ENCODE measurements at regions not wholly inside any gene's neighbourhood (a gene's known extent, or its start where the extent isn't known, plus 50 kb on each side); places are given as distances from the start of the nearest gene placed in this dataset.

DNA sequence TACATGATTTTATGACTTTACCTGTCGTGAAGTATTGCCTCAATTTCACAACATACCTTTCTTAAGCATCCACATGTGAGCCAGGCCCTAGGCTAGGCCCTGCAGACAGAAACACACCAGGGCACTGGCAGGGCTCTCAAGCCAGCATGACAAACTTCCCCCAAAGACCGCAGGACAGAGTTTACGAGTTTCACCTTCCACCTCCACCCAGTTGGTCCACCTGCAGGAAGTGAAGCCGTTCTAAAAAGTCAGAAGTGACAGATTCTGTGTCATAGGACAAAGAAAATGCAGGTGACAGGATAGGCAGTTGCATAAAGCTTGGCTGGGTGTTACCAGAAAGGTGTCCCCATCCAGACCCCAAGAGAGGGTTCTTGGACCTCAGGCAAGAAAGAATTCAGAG is 382.3 kb downstream of the PCNX1 start:
- Histone ChIP-seq H3K27ac (ENCODE audit: low read depth, low read length, poor library complexity, severe bottlenecking) (no peak overlapping the region), H3F3A (ENCODE audit: insufficient read depth, low read length) (no peaks in the 10 kb centered on the region), H3K4me3 (ENCODE audit: low read depth, low read length, poor library complexity, severe bottlenecking) (no peak overlapping the region), H3K79me2 (ENCODE audit: insufficient read depth, low read length) (no peaks in the 10 kb centered on the region), H4K20me1 (ENCODE audit: insufficient read depth, low read length) (no peaks in the 10 kb centered on the region), H3K4me2 (ENCODE audit: low read length) (no peak overlapping the region), H3K4me1 (ENCODE audit: insufficient read depth, low read length, severe bottlenecking) (no peaks in the 10 kb centered on the region), H3K27me3 (ENCODE audit: insufficient read depth, low read length) (no peaks in the 10 kb centered on the region; the same call in 1 of the 2 replicates), H3K36me3 (ENCODE audit: insufficient read depth, low read length) (no peaks in the 10 kb centered on the region), H2AFZ (ENCODE audit: low read length) (no peak overlapping the region), H3K9me2 (ENCODE audit: low read depth, low read length) (no peaks in the 10 kb centered on the region), H3K9me3 (ENCODE audit: low read length) (no peaks in the 10 kb centered on the region), H3K9ac (ENCODE audit: low read length) (no peak overlapping the region)
- TF ChIP-seq, protein P1, sequence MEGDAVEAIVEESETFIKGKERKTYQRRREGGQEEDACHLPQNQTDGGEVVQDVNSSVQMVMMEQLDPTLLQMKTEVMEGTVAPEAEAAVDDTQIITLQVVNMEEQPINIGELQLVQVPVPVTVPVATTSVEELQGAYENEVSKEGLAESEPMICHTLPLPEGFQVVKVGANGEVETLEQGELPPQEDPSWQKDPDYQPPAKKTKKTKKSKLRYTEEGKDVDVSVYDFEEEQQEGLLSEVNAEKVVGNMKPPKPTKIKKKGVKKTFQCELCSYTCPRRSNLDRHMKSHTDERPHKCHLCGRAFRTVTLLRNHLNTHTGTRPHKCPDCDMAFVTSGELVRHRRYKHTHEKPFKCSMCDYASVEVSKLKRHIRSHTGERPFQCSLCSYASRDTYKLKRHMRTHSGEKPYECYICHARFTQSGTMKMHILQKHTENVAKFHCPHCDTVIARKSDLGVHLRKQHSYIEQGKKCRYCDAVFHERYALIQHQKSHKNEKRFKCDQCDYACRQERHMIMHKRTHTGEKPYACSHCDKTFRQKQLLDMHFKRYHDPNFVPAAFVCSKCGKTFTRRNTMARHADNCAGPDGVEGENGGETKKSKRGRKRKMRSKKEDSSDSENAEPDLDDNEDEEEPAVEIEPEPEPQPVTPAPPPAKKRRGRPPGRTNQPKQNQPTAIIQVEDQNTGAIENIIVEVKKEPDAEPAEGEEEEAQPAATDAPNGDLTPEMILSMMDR (IDR thresholded peaks at IDR 0.05; ENCODE audit: low read length), result no peak
- no peak for TF ChIP-seq EZH2 (IDR thresholded peaks at IDR 0.05; ENCODE audit: borderline replicate concordance, low read length)

GRCh38 chr14:71290301-71290700 is 383.0 kb downstream of the PCNX1 start:
- Histone ChIP-seq H3K27ac (ENCODE audit: low read depth, low read length, poor library complexity, severe bottlenecking) (no peak overlapping the region), H3K36me3 (ENCODE audit: insufficient read depth, low read length) (no peaks in the 10 kb centered on the region), H3K4me2 (ENCODE audit: low read length) (no peak overlapping the region), H3K9ac (ENCODE audit: low read length) (no peak overlapping the region), H2AFZ (ENCODE audit: low read length) (no peak overlapping the region), H3K79me2 (ENCODE audit: insufficient read depth, low read length) (no peaks in the 10 kb centered on the region), H3K4me3 (ENCODE audit: low read depth, low read length, poor library complexity, severe bottlenecking) (no peak overlapping the region), H4K20me1 (ENCODE audit: insufficient read depth, low read length) (no peaks in the 10 kb centered on the region), H3F3A (ENCODE audit: insufficient read depth, low read length) (no peaks in the 10 kb centered on the region), H3K9me3 (ENCODE audit: low read length) (peaks cover 2% of the 10 kb centered on the region; the same call in 1 of the 2 replicates), H3K9me2 (ENCODE audit: low read depth, low read length) (no peaks in the 10 kb centered on the region), H3K4me1 (ENCODE audit: insufficient read depth, low read length, severe bottlenecking) (no peaks in the 10 kb centered on the region), H3K27me3 (ENCODE audit: insufficient read depth, low read length) (no peaks in the 10 kb centered on the region; the same call in 1 of the 2 replicates)
- TF ChIP-seq, protein P1 (IDR thresholded peaks at IDR 0.05; ENCODE audit: low read length), result no peak
- no peak for TF ChIP-seq EZH2 (IDR thresholded peaks at IDR 0.05; ENCODE audit: borderline replicate concordance, low read length)

DNA sequence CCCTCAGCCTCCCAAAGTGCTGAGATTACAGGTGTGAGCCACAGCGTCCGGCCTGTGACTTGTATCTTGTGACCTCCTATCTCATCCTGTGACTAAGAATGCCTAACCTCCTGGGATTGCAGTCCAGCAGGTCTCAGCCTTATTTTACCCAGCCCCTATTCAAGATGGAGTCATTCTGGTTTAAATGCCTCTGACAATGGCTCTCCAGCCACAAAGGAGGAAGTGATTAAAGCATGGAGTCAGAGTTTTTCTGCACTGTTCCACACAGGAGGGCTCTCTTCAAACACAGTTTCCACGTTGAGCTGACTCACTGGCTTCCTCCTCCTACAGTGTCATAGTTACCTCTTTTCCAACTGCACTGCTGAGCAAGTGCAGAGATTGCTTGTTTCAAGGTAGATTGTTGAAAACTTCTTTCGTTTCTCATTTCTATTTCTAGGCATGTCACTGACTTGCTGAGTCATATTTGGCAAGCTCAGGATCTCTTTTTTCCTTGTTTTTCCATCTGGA is 383.8 kb downstream of the PCNX1 start:
- TF ChIP-seq, protein P1 (IDR thresholded peaks at IDR 0.05; ENCODE audit: low read length), result no peak
- no peak for TF ChIP-seq EZH2 (IDR thresholded peaks at IDR 0.05; ENCODE audit: borderline replicate concordance, low read length)
- no peaks in the 10 kb centered on the region for H4K20me1 ChIP-seq (ENCODE audit: insufficient read depth, low read length)
- peaks cover 2% of the 10 kb centered on the region; the same call in 1 of the 2 replicates for H3K9me3 ChIP-seq (ENCODE audit: low read length)
- H3K4me3 ChIP-seq (ENCODE audit: low read depth, low read length, poor library complexity, severe bottlenecking), result no peak overlapping the region
- no peak overlapping the region for H3K27ac ChIP-seq (ENCODE audit: low read depth, low read length, poor library complexity, severe bottlenecking)
- H3K9me2 ChIP-seq (ENCODE audit: low read depth, low read length), result no peaks in the 10 kb centered on the region
- no peak overlapping the region for H3K9ac ChIP-seq (ENCODE audit: low read length)
- H2AFZ ChIP-seq (ENCODE audit: low read length), result no peak overlapping the region
- H3K36me3 ChIP-seq (ENCODE audit: insufficient read depth, low read length), result no peaks in the 10 kb centered on the region
- no peak overlapping the region for H3K4me2 ChIP-seq (ENCODE audit: low read length)
- no peaks in the 10 kb centered on the region for H3K27me3 ChIP-seq (ENCODE audit: insufficient read depth, low read length)
- H3K4me1 ChIP-seq (ENCODE audit: insufficient read depth, low read length, severe bottlenecking), result no peaks in the 10 kb centered on the region
- H3K79me2 ChIP-seq (ENCODE audit: insufficient read depth, low read length), result no peaks in the 10 kb centered on the region
- no peaks in the 10 kb centered on the region for H3F3A ChIP-seq (ENCODE audit: insufficient read depth, low read length)

All from OCI-LY1 (cell line).